ENCODE measurements at regions not wholly inside any gene's neighbourhood (a gene's known extent, or its start where the extent isn't known, plus 50 kb on each side); places are given as distances from the start of the nearest gene placed in this dataset.
A peak's percentile ranks its signal among the peaks of the same experiment; 100 is the strongest.

DNA sequence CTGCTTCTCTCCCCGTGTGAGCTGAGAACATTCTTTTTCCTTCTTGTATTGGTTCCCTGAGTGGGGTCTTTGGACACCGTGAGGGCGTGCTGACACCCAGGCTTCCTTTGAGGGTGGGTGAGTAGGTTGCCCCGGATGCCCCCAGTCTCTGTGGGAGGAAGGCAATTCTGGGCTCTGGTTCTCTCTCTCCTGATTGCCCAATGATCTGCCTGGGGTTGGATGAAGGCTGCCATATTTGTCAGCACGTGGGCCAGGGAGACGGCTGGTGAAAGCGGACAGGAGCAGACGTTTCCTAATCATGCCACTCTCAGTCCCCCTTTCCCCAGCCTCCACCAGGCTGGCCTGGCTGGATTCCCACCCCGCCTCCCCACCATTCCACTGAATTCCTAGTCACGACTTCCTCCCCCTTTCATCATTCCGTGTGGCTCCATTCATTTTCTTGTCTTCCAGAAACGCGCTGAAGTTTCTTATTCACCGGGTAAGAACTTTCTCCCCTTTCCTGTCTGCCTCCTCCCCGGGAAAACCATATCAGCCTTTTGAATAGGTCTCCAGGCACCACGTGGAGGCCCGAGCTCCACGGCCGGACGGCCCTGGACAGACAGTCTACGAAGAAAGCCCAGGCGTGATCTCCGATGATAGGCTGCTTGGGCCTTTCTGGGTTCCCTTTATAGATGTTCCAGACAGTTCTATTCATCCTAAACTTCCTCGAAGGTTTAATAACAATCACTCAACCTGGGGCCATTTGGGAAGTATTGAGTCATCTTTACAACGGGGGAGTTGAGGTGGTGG is 98.7 kb upstream of the NPTX2 start:
- DNase-seq = no peak
- Mint-ChIP-seq H3K27ac (no peak overlapping the region), H3K9me3 (no peaks in the 10 kb centered on the region), H3K4me3 (no peak overlapping the region), H3K27me3 (peaks cover 9% of the 10 kb centered on the region), H3K36me3 (ENCODE audit: low read depth) (no peaks in the 10 kb centered on the region), H3K4me1 (ENCODE audit: low read depth) (no peaks in the 10 kb centered on the region)
- no peak overlapping the region for H3K27ac ChIP-seq (ENCODE audit: low read depth in 1 of 2, low read length in 2 of 2)
- POLR2A ChIA-PET = no interaction called here
- intact Hi-C loops (cut with DNase I, micrococcal nuclease) = no loop called here
- TF ChIP-seq, protein P1, sequence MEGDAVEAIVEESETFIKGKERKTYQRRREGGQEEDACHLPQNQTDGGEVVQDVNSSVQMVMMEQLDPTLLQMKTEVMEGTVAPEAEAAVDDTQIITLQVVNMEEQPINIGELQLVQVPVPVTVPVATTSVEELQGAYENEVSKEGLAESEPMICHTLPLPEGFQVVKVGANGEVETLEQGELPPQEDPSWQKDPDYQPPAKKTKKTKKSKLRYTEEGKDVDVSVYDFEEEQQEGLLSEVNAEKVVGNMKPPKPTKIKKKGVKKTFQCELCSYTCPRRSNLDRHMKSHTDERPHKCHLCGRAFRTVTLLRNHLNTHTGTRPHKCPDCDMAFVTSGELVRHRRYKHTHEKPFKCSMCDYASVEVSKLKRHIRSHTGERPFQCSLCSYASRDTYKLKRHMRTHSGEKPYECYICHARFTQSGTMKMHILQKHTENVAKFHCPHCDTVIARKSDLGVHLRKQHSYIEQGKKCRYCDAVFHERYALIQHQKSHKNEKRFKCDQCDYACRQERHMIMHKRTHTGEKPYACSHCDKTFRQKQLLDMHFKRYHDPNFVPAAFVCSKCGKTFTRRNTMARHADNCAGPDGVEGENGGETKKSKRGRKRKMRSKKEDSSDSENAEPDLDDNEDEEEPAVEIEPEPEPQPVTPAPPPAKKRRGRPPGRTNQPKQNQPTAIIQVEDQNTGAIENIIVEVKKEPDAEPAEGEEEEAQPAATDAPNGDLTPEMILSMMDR (IDR thresholded peaks at IDR 0.05) = no peak
- no peak overlapping the region for H3K4me3 ChIP-seq (ENCODE audit: low read length)
- H3K27me3 ChIP-seq (ENCODE audit: control insufficient read depth in 1 of 2, insufficient read depth in 2 of 2, low read length in 2 of 2) = no peaks in the 10 kb centered on the region
- H3K36me3 ChIP-seq (ENCODE audit: insufficient read depth, low read length) = no peaks in the 10 kb centered on the region
- H3K4me1 ChIP-seq (ENCODE audit: insufficient read depth, low read length) = no peaks in the 10 kb centered on the region
- CTCF ChIA-PET = no interaction called here
- H3K9me3 ChIP-seq (ENCODE audit: control insufficient read depth in 1 of 2, insufficient read depth in 1 of 2, low read length in 2 of 2) = peaks cover 0 to 11% of the 10 kb centered on the region in 2 experiments
- ATAC-seq (ENCODE audit: poor library complexity) = no peak

DNA sequence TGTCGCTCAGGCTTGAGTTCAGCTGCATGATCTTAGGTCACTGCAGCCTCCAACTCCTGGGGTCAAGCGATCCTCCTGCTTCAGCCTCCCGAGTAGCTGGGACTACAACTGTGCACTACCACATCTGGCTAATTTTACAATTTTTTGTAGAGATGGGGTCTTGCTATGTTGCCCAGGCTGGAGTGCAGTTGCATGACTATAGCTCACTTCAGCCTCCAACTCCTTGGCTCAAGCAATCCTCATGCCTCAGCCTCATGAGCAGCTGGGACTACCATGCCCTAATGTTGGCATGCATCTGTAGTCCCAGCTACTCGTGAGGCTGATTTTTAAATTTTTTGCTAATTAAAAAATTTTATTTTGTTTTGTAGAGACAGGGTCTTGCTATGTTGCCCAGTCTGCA is 101.9 kb upstream of the NPTX2 start:
- DNase-seq (no peak), ATAC-seq (ENCODE audit: poor library complexity) (no peak)
- Histone ChIP-seq H3K27me3 (ENCODE audit: control insufficient read depth in 1 of 2, insufficient read depth in 2 of 2, low read length in 2 of 2) (peaks cover 0 to 2% of the 10 kb centered on the region in 2 experiments), H3K9me3 (ENCODE audit: control insufficient read depth in 1 of 2, insufficient read depth in 1 of 2, low read length in 2 of 2) (peaks cover 0 to 14% of the 10 kb centered on the region in 2 experiments), H3K4me3 (ENCODE audit: low read length) (no peak overlapping the region), H3K4me1 (ENCODE audit: insufficient read depth, low read length) (no peaks in the 10 kb centered on the region), H3K27ac (ENCODE audit: low read depth in 1 of 2, low read length in 2 of 2) (no peak overlapping the region), H3K36me3 (ENCODE audit: insufficient read depth, low read length) (no peaks in the 10 kb centered on the region)
- Mint-ChIP-seq H3K27ac (no peak overlapping the region), H3K36me3 (ENCODE audit: low read depth) (no peaks in the 10 kb centered on the region), H3K4me3 (no peak overlapping the region), H3K9me3 (no peaks in the 10 kb centered on the region), H3K27me3 (no peaks in the 10 kb centered on the region), H3K4me1 (ENCODE audit: low read depth) (no peaks in the 10 kb centered on the region)
- TF ChIP-seq, protein P1 (IDR thresholded peaks at IDR 0.05) = no peak
- POLR2A ChIA-PET = no interaction called here
- CTCF ChIA-PET = no interaction called here
- intact Hi-C loops (cut with DNase I, micrococcal nuclease) = no loop called here

DNA sequence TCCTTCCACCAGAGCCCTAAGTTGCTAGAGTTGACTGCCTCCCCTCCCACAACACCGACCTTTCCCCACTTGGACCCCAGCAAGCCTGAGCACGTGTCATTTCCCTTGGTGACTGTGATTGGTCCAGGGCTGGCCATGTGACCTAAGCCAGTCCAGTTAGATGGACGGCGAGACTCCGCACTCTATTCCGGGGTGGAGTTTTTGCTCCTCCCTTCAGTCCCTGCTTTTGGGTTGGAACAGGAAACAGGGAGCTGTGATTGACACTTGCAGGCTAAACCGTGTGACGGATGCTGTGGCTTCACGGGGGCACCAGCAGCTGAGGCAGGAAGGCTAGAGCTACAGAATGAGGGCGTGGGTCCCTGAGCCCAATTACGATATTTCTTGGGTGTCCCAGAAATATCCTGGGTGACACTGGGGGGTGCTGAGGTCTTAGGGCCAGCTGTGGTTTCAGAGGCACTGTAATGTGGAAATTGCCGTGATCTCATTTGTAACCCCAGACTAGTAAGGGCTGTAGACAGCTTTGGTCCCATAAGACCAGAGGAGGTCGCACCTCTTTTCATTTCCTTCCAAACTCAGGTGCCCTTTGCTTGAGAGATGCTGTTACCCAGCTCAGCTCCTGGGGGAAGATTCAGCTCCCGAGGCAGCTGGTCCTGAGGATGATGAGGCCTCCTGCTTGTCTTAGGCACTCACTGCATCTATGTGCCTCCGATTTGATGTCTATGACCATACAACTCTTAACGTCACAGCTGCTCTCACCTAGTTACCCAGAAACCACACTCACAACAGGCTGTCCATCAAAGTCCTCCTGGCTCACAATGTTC is 102.7 kb upstream of the NPTX2 start:
- ChIA-PET POLR2A (no interaction called here), CTCF (no interaction called here)
- Histone ChIP-seq H3K4me3 (ENCODE audit: low read length) (no peak overlapping the region), H3K9me3 (ENCODE audit: control insufficient read depth in 1 of 2, insufficient read depth in 1 of 2, low read length in 2 of 2) (peaks cover 0 to 14% of the 10 kb centered on the region in 2 experiments), H3K27me3 (ENCODE audit: control insufficient read depth in 1 of 2, insufficient read depth in 2 of 2, low read length in 2 of 2) (peaks cover 0 to 2% of the 10 kb centered on the region in 2 experiments), H3K4me1 (ENCODE audit: insufficient read depth, low read length) (no peaks in the 10 kb centered on the region), H3K36me3 (ENCODE audit: insufficient read depth, low read length) (no peaks in the 10 kb centered on the region), H3K27ac (ENCODE audit: low read depth in 1 of 2, low read length in 2 of 2) (no peak overlapping the region)
- Mint-ChIP-seq H3K4me3 (no peak overlapping the region), H3K36me3 (ENCODE audit: low read depth) (no peaks in the 10 kb centered on the region), H3K27me3 (no peaks in the 10 kb centered on the region), H3K9me3 (no peaks in the 10 kb centered on the region), H3K27ac (no peak overlapping the region), H3K4me1 (ENCODE audit: low read depth) (no peaks in the 10 kb centered on the region)
- TF ChIP-seq, protein P1 (IDR thresholded peaks at IDR 0.05) = no peak
- intact Hi-C loops (cut with DNase I, micrococcal nuclease) = no loop called here
- peak in 2 of 14 experiments; percentile 4 to 59 for DNase-seq
- ATAC-seq (ENCODE audit: poor library complexity) = no peak
